ENCODE measurements at regions not wholly inside any gene's neighbourhood (a gene's known extent, or its start where the extent isn't known, plus 50 kb on each side); places are given as distances from the start of the nearest gene placed in this dataset.

DNA sequence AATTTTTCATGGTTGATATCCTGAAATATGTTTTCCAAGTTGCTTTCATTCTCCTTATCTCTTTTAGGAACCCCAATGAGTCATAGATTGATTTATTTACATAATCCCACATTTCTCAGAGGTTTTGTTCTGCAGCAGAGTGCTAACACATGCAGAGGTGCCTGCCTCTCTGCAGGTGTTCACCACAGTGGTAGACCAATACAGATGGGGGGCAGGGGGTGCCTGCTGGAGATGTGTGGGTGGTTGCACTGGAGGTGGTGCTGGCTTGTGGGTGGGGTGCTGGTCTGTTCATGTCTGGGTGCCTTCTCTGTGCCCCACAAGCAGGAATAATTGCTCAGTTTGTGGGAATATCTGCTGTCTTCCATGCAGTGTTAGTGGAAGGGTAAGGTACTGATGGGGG is 131.1 kb downstream of the JRKL start:
- Histone ChIP-seq H3K79me2 (ENCODE audit: control insufficient read depth, insufficient read depth, low read length) (no peaks in the 10 kb centered on the region), H4K20me1 (replicated peaks; ENCODE audit: control insufficient read depth, insufficient read depth, low read length) (no peaks in the 10 kb centered on the region), H3K4me1 (replicated peaks in 1 of 2; ENCODE audit: control insufficient read depth in 2 of 2, insufficient read depth in 2 of 2, low read length in 2 of 2) (no peaks in the 10 kb centered on the region), H3K9me1 (ENCODE audit: control insufficient read depth, insufficient read depth, low read length) (no peaks in the 10 kb centered on the region), H3K27ac (ENCODE audit: extremely low read depth, low read depth, low read length) (no peak overlapping the region), H3K9me3 (replicated peaks; ENCODE audit: control insufficient read depth, insufficient read depth, low read depth, low read length) (no peaks in the 10 kb centered on the region), H3K4me2 (ENCODE audit: insufficient read depth, low read length) (no peak overlapping the region), H3K36me3 (ENCODE audit: control insufficient read depth, insufficient read depth, low read length) (no peaks in the 10 kb centered on the region), H3K9ac (ENCODE audit: insufficient read depth in 1 of 2, low read depth in 2 of 2, low read length in 2 of 2) (no peak overlapping the region), H3K4me3 (no peak overlapping the region), H2AFZ (ENCODE audit: low read depth, low read length) (no peak overlapping the region), H3K27me3 (ENCODE audit: control insufficient read depth in 2 of 2, insufficient read depth in 2 of 2, low read length in 2 of 2) (no peaks in the 10 kb centered on the region)
- no TSS peak for BruUV-seq (replicated peaks)
- ChIA-PET CTCF (ENCODE audit: low intra/inter-chr PET ratio) (no interaction called here), POLR2A (no interaction called here)
- TF ChIP-seq GTF2F1 (IDR thresholded peaks at IDR 0.05; ENCODE audit: low read depth, low read length), result no peak
- TF ChIP-seq RBBP5 (IDR thresholded peaks at IDR 0.05; ENCODE audit: borderline replicate concordance, insufficient read depth, low read length, poor library complexity, severe bottlenecking), result no peak
- TF ChIP-seq CBX5 (IDR thresholded peaks at IDR 0.05; ENCODE audit: borderline replicate concordance, low read depth), result no peak
- TF ChIP-seq HCFC1 (IDR thresholded peaks at IDR 0.05; ENCODE audit: low read depth, low read length), result no peak
- TF ChIP-seq ZSCAN32 (CRISPR knock-in tag; IDR thresholded peaks at IDR 0.05), result no peak
- no peak for TF ChIP-seq HDGF (IDR thresholded peaks at IDR 0.05)
- no peak for TF ChIP-seq EWSR1 (IDR thresholded peaks at IDR 0.05; ENCODE audit: borderline replicate concordance, low read depth, partially characterized antibody)
- DNase-seq (ENCODE audit: extremely low read depth in 1 of 4, low spot score in 3 of 4), result no peak
- intact Hi-C loops (cut with micrococcal nuclease), result no loop called here
- in situ Hi-C loops (cut with MboI), result no loop called here
- no peak for ATAC-seq
- no peak for FAIRE-seq

GRCh38 chr11:96523656-96524055 is 133.8 kb downstream of the JRKL start:
- Histone ChIP-seq H3K27me3 (ENCODE audit: control insufficient read depth in 2 of 2, insufficient read depth in 2 of 2, low read length in 2 of 2) (no peaks in the 10 kb centered on the region), H3K4me2 (ENCODE audit: insufficient read depth, low read length) (no peak overlapping the region), H3K4me1 (replicated peaks in 1 of 2; ENCODE audit: control insufficient read depth in 2 of 2, insufficient read depth in 2 of 2, low read length in 2 of 2) (no peaks in the 10 kb centered on the region), H3K9me1 (ENCODE audit: control insufficient read depth, insufficient read depth, low read length) (no peaks in the 10 kb centered on the region), H3K4me3 (no peak overlapping the region), H3K9me3 (replicated peaks; ENCODE audit: control insufficient read depth, insufficient read depth, low read depth, low read length) (no peaks in the 10 kb centered on the region), H3K9ac (ENCODE audit: insufficient read depth in 1 of 2, low read depth in 2 of 2, low read length in 2 of 2) (no peak overlapping the region), H4K20me1 (replicated peaks; ENCODE audit: control insufficient read depth, insufficient read depth, low read length) (no peaks in the 10 kb centered on the region), H2AFZ (ENCODE audit: low read depth, low read length) (peak overlapping the region; percentile 41; the same call in 1 of the 2 replicates), H3K79me2 (ENCODE audit: control insufficient read depth, insufficient read depth, low read length) (no peaks in the 10 kb centered on the region), H3K27ac (ENCODE audit: extremely low read depth, low read depth, low read length) (no peak overlapping the region), H3K36me3 (ENCODE audit: control insufficient read depth, insufficient read depth, low read length) (no peaks in the 10 kb centered on the region)
- WGBS (ENCODE audit: insufficient coverage, low coverage, missing lambda C conversion rate), result 36% methylated on average over 2 of the region's 2 CpGs
- DNase-seq (ENCODE audit: extremely low read depth in 1 of 4, low spot score in 3 of 4) (no peak), ATAC-seq (no peak), FAIRE-seq (no peak)
- POLR2A ChIA-PET, result interaction anchor here (1.0 kb wide), 1 partner anchor 13 kb away, joined by 3 read pairs; no protein-coding TSS in a partner anchor
- BruUV-seq (replicated peaks), result no TSS peak
- no peak for TF ChIP-seq POLR2G (IDR thresholded peaks at IDR 0.05; ENCODE audit: low read depth, low read length)
- no peak for TF ChIP-seq ESRRA (IDR thresholded peaks at IDR 0.05; ENCODE audit: borderline replicate concordance, low read depth)
- TF ChIP-seq PKNOX1 (IDR thresholded peaks at IDR 0.05), result no peak
- no peak for TF ChIP-seq DDX20 (tag; IDR thresholded peaks at IDR 0.05; ENCODE audit: low read depth)
- TF ChIP-seq CEBPG (CRISPR knock-in tag; IDR thresholded peaks at IDR 0.05), result no peak
- no peak for TF ChIP-seq CEBPG (tag; conservative IDR thresholded peaks at IDR 0.05 in 1 of 2, IDR thresholded peaks at IDR 0.05 in 1 of 2)
- no peak for TF ChIP-seq ARNT (IDR thresholded peaks at IDR 0.05)
- TF ChIP-seq, protein P1, sequence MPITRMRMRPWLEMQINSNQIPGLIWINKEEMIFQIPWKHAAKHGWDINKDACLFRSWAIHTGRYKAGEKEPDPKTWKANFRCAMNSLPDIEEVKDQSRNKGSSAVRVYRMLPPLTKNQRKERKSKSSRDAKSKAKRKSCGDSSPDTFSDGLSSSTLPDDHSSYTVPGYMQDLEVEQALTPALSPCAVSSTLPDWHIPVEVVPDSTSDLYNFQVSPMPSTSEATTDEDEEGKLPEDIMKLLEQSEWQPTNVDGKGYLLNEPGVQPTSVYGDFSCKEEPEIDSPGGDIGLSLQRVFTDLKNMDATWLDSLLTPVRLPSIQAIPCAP (CRISPR knock-in tag; IDR thresholded peaks at IDR 0.05; ENCODE audit: borderline replicate concordance), result no peak
- CTCF ChIA-PET (ENCODE audit: low intra/inter-chr PET ratio), result no interaction called here
- intact Hi-C loops (cut with micrococcal nuclease), result no loop called here
- in situ Hi-C loops (cut with MboI), result no loop called here

Data from K562 (cell line).